ENCODE measurements at regions not wholly inside any gene's neighbourhood (a gene's known extent, or its start where the extent isn't known, plus 50 kb on each side); places are given as distances from the start of the nearest gene placed in this dataset.

DNA sequence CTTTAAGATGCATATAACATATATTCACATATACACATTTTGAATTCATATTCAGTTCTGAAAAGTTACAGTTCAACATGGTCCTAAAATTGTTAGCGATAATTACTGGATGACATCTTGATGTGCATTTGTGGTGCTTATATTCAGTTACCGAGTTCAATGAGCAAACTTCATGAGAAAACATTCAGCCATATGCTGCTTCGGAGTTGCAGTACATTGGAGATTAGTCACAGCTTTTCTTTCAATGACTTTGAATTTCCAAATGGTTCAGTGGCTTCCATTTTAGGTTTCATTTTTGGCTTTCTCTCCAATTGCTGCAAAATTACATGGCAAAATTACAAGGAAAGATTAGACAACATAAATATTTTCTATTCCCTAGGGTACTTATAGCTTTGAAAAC lies 198.3 kb upstream of the CNTN3 start:
- Histone ChIP-seq H3K36me3 (ENCODE audit: control insufficient read depth in 1 of 2, insufficient read depth in 2 of 2, low read length in 2 of 2) (no peaks in the 10 kb centered on the region), H3K27ac (ENCODE audit: low read depth, low read length) (no peak overlapping the region), H3K9me3 (ENCODE audit: control insufficient read depth in 1 of 2, insufficient read depth in 1 of 2, low read depth in 1 of 2, low read length in 2 of 2) (peaks cover 0 to 24% of the 10 kb centered on the region in 2 experiments; a peak in 2 of 4 replicates), H3K4me3 (replicated peaks in 1 of 2; ENCODE audit: low read depth in 1 of 2, low read length in 2 of 2) (no peak overlapping the region), H3K4me1 (ENCODE audit: control insufficient read depth in 1 of 2, insufficient read depth in 2 of 2, low read length in 2 of 2) (no peaks in the 10 kb centered on the region), H2AFZ (ENCODE audit: low read depth, low read length, poor library complexity, severe bottlenecking) (no peak overlapping the region), H3K9ac (ENCODE audit: low read length) (no peak overlapping the region), H3K27me3 (ENCODE audit: insufficient read depth, low read length) (no peaks in the 10 kb centered on the region), H3K9me2 (ENCODE audit: insufficient read depth) (no peaks in the 10 kb centered on the region), H4K20me1 (ENCODE audit: insufficient read depth) (no peaks in the 10 kb centered on the region), H3K4me2 (ENCODE audit: low read length) (no peak overlapping the region), H3K79me2 (ENCODE audit: insufficient read depth, low read length) (no peaks in the 10 kb centered on the region)
- TF ChIP-seq, protein P1, sequence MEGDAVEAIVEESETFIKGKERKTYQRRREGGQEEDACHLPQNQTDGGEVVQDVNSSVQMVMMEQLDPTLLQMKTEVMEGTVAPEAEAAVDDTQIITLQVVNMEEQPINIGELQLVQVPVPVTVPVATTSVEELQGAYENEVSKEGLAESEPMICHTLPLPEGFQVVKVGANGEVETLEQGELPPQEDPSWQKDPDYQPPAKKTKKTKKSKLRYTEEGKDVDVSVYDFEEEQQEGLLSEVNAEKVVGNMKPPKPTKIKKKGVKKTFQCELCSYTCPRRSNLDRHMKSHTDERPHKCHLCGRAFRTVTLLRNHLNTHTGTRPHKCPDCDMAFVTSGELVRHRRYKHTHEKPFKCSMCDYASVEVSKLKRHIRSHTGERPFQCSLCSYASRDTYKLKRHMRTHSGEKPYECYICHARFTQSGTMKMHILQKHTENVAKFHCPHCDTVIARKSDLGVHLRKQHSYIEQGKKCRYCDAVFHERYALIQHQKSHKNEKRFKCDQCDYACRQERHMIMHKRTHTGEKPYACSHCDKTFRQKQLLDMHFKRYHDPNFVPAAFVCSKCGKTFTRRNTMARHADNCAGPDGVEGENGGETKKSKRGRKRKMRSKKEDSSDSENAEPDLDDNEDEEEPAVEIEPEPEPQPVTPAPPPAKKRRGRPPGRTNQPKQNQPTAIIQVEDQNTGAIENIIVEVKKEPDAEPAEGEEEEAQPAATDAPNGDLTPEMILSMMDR (IDR thresholded peaks at IDR 0.05 in 2 of 3, conservative IDR thresholded peaks at IDR 0.05 in 1 of 3; ENCODE audit: borderline replicate concordance in 1 of 3, insufficient read depth in 1 of 3, low read depth in 2 of 3, low read length in 2 of 3): no peak
- TF ChIP-seq EGR1 (IDR thresholded peaks at IDR 0.05; ENCODE audit: low read depth) (no peak), CEBPB (IDR thresholded peaks at IDR 0.05; ENCODE audit: low read depth) (no peak)
- BruUV-seq (replicated peaks): no TSS peak
- ChIA-PET RAD21 (ENCODE audit: low non-redundant PET in 1 of 2, low total read pairs in 2 of 2, uncharacterized antibody in 2 of 2, unreplicated experiment in 2 of 2) (no interaction called here), POLR2A (no interaction called here), CTCF (no interaction called here)
- intact Hi-C loops (cut with micrococcal nuclease): no loop called here
- DNase-seq (ENCODE audit: low read depth, low spot score): no peak
- no peak for ATAC-seq

DNA sequence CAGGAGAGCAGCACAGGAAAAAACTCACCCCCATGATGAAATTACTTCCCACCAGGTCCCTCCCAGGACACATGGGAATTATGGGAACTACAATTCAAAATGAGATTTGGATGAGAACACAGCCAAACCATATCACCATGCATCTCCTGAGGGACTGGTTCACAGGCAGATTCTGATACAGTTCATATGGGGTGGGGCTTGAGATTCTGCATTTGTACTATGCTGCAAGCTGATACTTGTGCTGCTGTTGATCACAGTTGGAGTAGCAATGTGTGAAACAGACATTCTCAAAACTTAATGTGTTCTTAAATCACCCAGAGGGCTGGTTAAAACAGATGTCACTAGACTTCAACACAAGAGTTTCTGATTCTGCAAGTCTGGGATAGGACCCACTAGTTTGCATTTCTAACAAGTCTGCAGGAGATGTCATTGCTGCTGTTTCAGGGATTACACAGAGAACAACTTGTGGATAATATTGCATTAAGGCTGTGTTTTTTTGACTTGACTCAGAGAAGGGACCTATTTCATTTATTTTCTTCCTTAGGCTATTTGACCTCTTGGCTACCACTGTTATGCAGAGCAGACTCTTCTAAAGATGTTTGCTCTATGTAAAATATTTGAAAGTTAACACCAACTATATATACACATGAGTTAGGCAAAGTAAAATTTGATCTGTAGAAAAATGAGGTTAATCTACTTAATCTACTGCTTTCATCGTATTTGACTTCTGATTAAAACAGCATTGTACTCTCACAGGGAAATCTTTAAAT lies 194.2 kb upstream of the CNTN3 start:
- no peaks in the 10 kb centered on the region for H3K4me1 ChIP-seq (ENCODE audit: control insufficient read depth in 1 of 2, insufficient read depth in 2 of 2, low read length in 2 of 2)
- H3K79me2 ChIP-seq (ENCODE audit: insufficient read depth, low read length): no peaks in the 10 kb centered on the region
- ChIA-PET POLR2A (no interaction called here), RAD21 (ENCODE audit: low non-redundant PET in 1 of 2, low total read pairs in 2 of 2, uncharacterized antibody in 2 of 2, unreplicated experiment in 2 of 2) (no interaction called here), CTCF (no interaction called here)
- no peaks in the 10 kb centered on the region for H3K9me2 ChIP-seq (ENCODE audit: insufficient read depth)
- H3K36me3 ChIP-seq (ENCODE audit: control insufficient read depth in 1 of 2, insufficient read depth in 2 of 2, low read length in 2 of 2): no peaks in the 10 kb centered on the region
- no peak for ATAC-seq
- peaks cover 0 to 28% of the 10 kb centered on the region in 2 experiments; a peak in 2 of 4 replicates for H3K9me3 ChIP-seq (ENCODE audit: control insufficient read depth in 1 of 2, insufficient read depth in 1 of 2, low read depth in 1 of 2, low read length in 2 of 2)
- intact Hi-C loops (cut with micrococcal nuclease): no loop called here
- no peaks in the 10 kb centered on the region for H3K27me3 ChIP-seq (ENCODE audit: insufficient read depth, low read length)
- no peak overlapping the region for H3K9ac ChIP-seq (ENCODE audit: low read length)
- H3K4me2 ChIP-seq (ENCODE audit: low read length): no peak overlapping the region
- no peak for DNase-seq (ENCODE audit: low read depth, low spot score)
- no peak overlapping the region for H2AFZ ChIP-seq (ENCODE audit: low read depth, low read length, poor library complexity, severe bottlenecking)
- no peak overlapping the region for H3K27ac ChIP-seq (ENCODE audit: low read depth, low read length)
- H3K4me3 ChIP-seq (replicated peaks in 1 of 2; ENCODE audit: low read depth in 1 of 2, low read length in 2 of 2): no peak overlapping the region
- BruUV-seq (replicated peaks): no TSS peak
- no peaks in the 10 kb centered on the region for H4K20me1 ChIP-seq (ENCODE audit: insufficient read depth)
- TF ChIP-seq RAD21 (IDR thresholded peaks at IDR 0.05; ENCODE audit: low read depth): no peak
- TF ChIP-seq, protein P1 (IDR thresholded peaks at IDR 0.05 in 2 of 3, conservative IDR thresholded peaks at IDR 0.05 in 1 of 3; ENCODE audit: borderline replicate concordance in 1 of 3, insufficient read depth in 1 of 3, low read depth in 2 of 3, low read length in 2 of 3): no peak
- TF ChIP-seq, protein P2, sequence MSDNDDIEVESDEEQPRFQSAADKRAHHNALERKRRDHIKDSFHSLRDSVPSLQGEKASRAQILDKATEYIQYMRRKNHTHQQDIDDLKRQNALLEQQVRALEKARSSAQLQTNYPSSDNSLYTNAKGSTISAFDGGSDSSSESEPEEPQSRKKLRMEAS (IDR thresholded peaks at IDR 0.05): no peak
- TF ChIP-seq SRF (IDR thresholded peaks at IDR 0.05; ENCODE audit: low read depth): no peak
- no peak for TF ChIP-seq POLR2A (IDR thresholded peaks at IDR 0.05; ENCODE audit: borderline replicate concordance, extremely low read depth, insufficient read depth, insufficient read length)
- no peak for TF ChIP-seq JUND (IDR thresholded peaks at IDR 0.05)
- TF ChIP-seq, protein P3, sequence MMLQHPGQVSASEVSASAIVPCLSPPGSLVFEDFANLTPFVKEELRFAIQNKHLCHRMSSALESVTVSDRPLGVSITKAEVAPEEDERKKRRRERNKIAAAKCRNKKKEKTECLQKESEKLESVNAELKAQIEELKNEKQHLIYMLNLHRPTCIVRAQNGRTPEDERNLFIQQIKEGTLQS (IDR thresholded peaks at IDR 0.05): no peak
- TF ChIP-seq ZFX (IDR thresholded peaks at IDR 0.05): no peak
- no peak for TF ChIP-seq SIN3A (IDR thresholded peaks at IDR 0.05; ENCODE audit: low read depth)
- no peak for TF ChIP-seq POLR2AphosphoS5 (IDR thresholded peaks at IDR 0.05; ENCODE audit: low read depth, low read length)
- no peak for TF ChIP-seq ELF1 (IDR thresholded peaks at IDR 0.05; ENCODE audit: borderline replicate concordance, low read depth)
- TF ChIP-seq YY1 (IDR thresholded peaks at IDR 0.05; ENCODE audit: extremely low read depth, insufficient replicate concordance, low read depth, low read length): no peak
- TF ChIP-seq SP1 (IDR thresholded peaks at IDR 0.05; ENCODE audit: low read depth): no peak
- no peak for TF ChIP-seq CBX3 (IDR thresholded peaks at IDR 0.05; ENCODE audit: low read depth)
- no peak for TF ChIP-seq TCF7L2 (IDR thresholded peaks at IDR 0.05; ENCODE audit: borderline replicate concordance, extremely low read depth, insufficient read depth, insufficient read length)
- no peak for TF ChIP-seq FOSL1 (IDR thresholded peaks at IDR 0.05; ENCODE audit: low read depth)

All from HCT116 (cell line).